ENCODE measurements at regions not wholly inside any gene's neighbourhood (a gene's known extent, or its start where the extent isn't known, plus 50 kb on each side); places are given as distances from the start of the nearest gene placed in this dataset.

DNA sequence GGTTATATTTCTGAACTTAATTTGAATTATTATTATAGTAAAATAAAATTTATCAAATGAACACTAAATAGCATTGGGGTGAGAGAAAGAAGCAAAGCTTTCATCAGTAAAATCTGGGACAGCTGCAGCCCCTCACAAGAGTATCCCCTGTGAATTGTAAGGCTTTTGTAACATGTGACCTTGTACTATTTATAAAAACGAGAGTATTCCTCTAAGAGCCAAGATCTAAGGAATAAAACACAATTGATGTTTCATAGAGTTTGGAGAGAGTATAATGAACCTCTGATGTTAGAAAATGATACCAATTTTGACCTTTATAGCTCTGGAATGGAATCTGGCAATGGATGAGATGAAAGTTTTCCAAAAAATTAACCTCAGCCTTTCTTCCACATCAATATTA lies 617.2 kb upstream of the ID4 start:
- intact Hi-C loops (cut with micrococcal nuclease): no loop called here
- ATAC-seq: no peak
- Histone ChIP-seq H4K20me1 (ENCODE audit: insufficient read depth) (no peaks in the 10 kb centered on the region), H3K36me3 (ENCODE audit: control insufficient read depth in 1 of 2, insufficient read depth in 2 of 2, low read length in 2 of 2) (no peaks in the 10 kb centered on the region), H2AFZ (ENCODE audit: low read depth, low read length, poor library complexity, severe bottlenecking) (no peak overlapping the region), H3K4me3 (replicated peaks in 1 of 2; ENCODE audit: low read depth in 1 of 2, low read length in 2 of 2) (no peak overlapping the region), H3K9me2 (ENCODE audit: insufficient read depth) (no peaks in the 10 kb centered on the region), H3K4me1 (ENCODE audit: control insufficient read depth in 1 of 2, insufficient read depth in 2 of 2, low read length in 2 of 2) (no peaks in the 10 kb centered on the region), H3K9ac (ENCODE audit: low read length) (no peak overlapping the region), H3K79me2 (ENCODE audit: insufficient read depth, low read length) (no peaks in the 10 kb centered on the region), H3K4me2 (ENCODE audit: low read length) (no peak overlapping the region), H3K9me3 (ENCODE audit: control insufficient read depth in 1 of 2, insufficient read depth in 1 of 2, low read depth in 1 of 2, low read length in 2 of 2) (no peaks in the 10 kb centered on the region), H3K27me3 (ENCODE audit: insufficient read depth, low read length) (no peaks in the 10 kb centered on the region), H3K27ac (ENCODE audit: low read depth, low read length) (no peak overlapping the region)
- ChIA-PET RAD21 (ENCODE audit: low non-redundant PET in 1 of 2, low total read pairs in 2 of 2, uncharacterized antibody in 2 of 2, unreplicated experiment in 2 of 2) (interaction anchor here in 1 of 2 experiments (0.7 kb wide), 1 partner anchor 327 kb away, joined by 3 read pairs; no protein-coding TSS in a partner anchor), POLR2A (no interaction called here), CTCF (no interaction called here)
- no peak for DNase-seq (ENCODE audit: low read depth, low spot score)
- no TSS peak for BruUV-seq (replicated peaks)
- TF ChIP-seq ZFX (IDR thresholded peaks at IDR 0.05): no peak
- no peak for TF ChIP-seq RAD21 (IDR thresholded peaks at IDR 0.05; ENCODE audit: low read depth)

DNA sequence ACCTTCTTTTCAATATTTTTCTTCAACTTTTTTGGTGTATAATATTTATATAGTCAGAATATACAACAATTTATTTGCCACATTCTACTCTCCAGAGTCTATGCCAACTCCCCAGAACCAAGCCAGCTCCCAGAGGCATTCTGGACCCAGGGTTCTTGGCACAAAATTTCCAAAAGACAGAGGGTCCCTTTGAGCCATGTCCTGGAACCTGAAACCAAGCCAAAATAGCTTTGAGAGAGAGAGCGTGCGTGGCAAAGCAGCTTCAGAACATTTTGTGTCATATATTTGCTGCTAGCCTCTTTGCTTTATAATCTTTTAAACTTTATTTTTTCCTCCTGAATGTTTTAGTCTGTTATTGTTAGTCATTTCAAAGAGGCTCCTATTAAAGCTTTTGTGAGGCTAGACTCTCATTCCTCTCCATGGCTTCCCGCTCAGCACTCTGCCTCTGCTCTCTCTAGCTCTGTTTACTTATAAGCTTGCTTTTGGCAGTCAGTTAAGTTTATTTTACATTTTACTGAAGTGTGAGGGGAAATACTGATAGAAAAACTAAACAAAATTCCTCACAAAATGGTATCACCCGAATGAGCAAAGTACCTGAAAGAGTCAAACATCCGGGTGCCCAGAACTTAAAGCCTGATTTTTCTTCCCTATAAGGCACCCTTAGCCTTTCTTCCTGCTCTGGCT lies 605.1 kb upstream of the ID4 start:
- no peaks in the 10 kb centered on the region for H3K79me2 ChIP-seq (ENCODE audit: insufficient read depth, low read length)
- no peak overlapping the region for H3K9ac ChIP-seq (ENCODE audit: low read length)
- ChIA-PET POLR2A (no interaction called here), CTCF (no interaction called here), RAD21 (ENCODE audit: low non-redundant PET in 1 of 2, low total read pairs in 2 of 2, uncharacterized antibody in 2 of 2, unreplicated experiment in 2 of 2) (no interaction called here)
- H3K4me3 ChIP-seq (replicated peaks in 1 of 2; ENCODE audit: low read depth in 1 of 2, low read length in 2 of 2): no peak overlapping the region
- ATAC-seq (no peak), DNase-seq (ENCODE audit: low read depth, low spot score) (no peak)
- no peaks in the 10 kb centered on the region for H3K4me1 ChIP-seq (ENCODE audit: control insufficient read depth in 1 of 2, insufficient read depth in 2 of 2, low read length in 2 of 2)
- no peak overlapping the region for H3K27ac ChIP-seq (ENCODE audit: low read depth, low read length)
- H3K9me2 ChIP-seq (ENCODE audit: insufficient read depth): no peaks in the 10 kb centered on the region
- no peaks in the 10 kb centered on the region for H3K9me3 ChIP-seq (ENCODE audit: control insufficient read depth in 1 of 2, insufficient read depth in 1 of 2, low read depth in 1 of 2, low read length in 2 of 2)
- TF ChIP-seq SP1 (IDR thresholded peaks at IDR 0.05; ENCODE audit: low read depth): no peak
- no peak for TF ChIP-seq JUND (IDR thresholded peaks at IDR 0.05)
- no peak for TF ChIP-seq REST (IDR thresholded peaks at IDR 0.05; ENCODE audit: low read depth)
- TF ChIP-seq, protein P1, sequence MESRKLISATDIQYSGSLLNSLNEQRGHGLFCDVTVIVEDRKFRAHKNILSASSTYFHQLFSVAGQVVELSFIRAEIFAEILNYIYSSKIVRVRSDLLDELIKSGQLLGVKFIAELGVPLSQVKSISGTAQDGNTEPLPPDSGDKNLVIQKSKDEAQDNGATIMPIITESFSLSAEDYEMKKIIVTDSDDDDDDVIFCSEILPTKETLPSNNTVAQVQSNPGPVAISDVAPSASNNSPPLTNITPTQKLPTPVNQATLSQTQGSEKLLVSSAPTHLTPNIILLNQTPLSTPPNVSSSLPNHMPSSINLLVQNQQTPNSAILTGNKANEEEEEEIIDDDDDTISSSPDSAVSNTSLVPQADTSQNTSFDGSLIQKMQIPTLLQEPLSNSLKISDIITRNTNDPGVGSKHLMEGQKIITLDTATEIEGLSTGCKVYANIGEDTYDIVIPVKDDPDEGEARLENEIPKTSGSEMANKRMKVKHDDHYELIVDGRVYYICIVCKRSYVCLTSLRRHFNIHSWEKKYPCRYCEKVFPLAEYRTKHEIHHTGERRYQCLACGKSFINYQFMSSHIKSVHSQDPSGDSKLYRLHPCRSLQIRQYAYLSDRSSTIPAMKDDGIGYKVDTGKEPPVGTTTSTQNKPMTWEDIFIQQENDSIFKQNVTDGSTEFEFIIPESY (IDR thresholded peaks at IDR 0.05; ENCODE audit: extremely low read depth, insufficient replicate concordance, low read length): no peak
- no peak for TF ChIP-seq ELF1 (IDR thresholded peaks at IDR 0.05; ENCODE audit: borderline replicate concordance, low read depth)
- TF ChIP-seq EGR1 (IDR thresholded peaks at IDR 0.05; ENCODE audit: low read depth): no peak
- no peak for TF ChIP-seq EZH2 (IDR thresholded peaks at IDR 0.05)
- no peak for TF ChIP-seq POLR2AphosphoS5 (IDR thresholded peaks at IDR 0.05; ENCODE audit: low read depth, low read length)
- no peak for TF ChIP-seq POLR2A (IDR thresholded peaks at IDR 0.05; ENCODE audit: borderline replicate concordance, extremely low read depth, insufficient read depth, insufficient read length)
- no peaks in the 10 kb centered on the region for H3K27me3 ChIP-seq (ENCODE audit: insufficient read depth, low read length)
- BruUV-seq (replicated peaks): no TSS peak
- no peak overlapping the region for H2AFZ ChIP-seq (ENCODE audit: low read depth, low read length, poor library complexity, severe bottlenecking)
- no peak overlapping the region for H3K4me2 ChIP-seq (ENCODE audit: low read length)
- intact Hi-C loops (cut with micrococcal nuclease): no loop called here
- H3K36me3 ChIP-seq (ENCODE audit: control insufficient read depth in 1 of 2, insufficient read depth in 2 of 2, low read length in 2 of 2): no peaks in the 10 kb centered on the region
- no peaks in the 10 kb centered on the region for H4K20me1 ChIP-seq (ENCODE audit: insufficient read depth)
